Embryonic facial prominence (tissue), 1 donor: ENCODE measurements at regions not wholly inside any gene's neighbourhood (a gene's known extent, or its start where the extent isn't known, plus 50 kb on each side); places are given as distances from the start of the nearest gene placed in this dataset.

Experiments used
- DNase-seq: peaks from one replicate; pipeline ENCODE4 v3.0.0-alpha.2; 2016; ENCODE audit errors: extremely low spot score

GRCh38 chr12:90079529-90080210 lies 371.0 kb upstream of the ATP2B1 start:
- DNase-seq, result no peak

DNA sequence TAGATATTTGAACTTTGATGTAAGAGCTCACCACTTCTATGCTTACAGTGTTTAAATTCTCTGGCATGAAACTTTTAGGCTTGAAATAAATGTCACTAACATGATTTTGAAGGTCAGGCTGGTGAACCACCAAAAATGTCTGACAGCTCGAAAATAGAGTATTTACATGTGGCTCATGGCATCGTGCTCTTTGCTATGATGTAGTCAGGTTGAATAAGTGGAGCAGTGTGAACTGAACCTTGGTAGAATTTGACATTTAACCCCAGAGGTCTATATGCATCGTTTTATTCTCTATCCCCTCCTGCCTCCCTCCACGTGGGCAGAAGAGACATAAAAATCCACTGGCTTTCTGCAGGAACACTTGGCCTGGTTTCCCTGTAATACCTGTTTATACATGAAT lies 369.7 kb upstream of the ATP2B1 start:
- DNase-seq, result no peak

DNA sequence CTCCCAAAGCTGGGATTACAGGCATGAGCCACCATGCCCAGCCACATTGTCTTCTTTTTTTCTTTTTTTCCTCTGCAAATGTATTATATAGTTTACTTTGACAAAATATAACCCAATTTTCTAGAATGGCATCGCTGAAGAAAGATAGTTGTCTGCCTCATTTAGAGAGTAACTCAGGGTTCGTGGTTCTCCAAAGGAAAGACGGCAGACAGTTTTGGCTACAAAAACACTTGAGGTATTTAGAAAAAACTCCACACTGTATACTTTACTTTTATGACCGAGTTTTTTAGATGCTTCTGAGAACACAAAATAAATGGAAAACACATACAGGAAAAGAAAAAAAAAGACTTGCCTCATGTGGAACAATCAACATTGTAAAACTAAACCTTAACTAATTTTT lies 369.1 kb upstream of the ATP2B1 start:
- no peak for DNase-seq

DNA sequence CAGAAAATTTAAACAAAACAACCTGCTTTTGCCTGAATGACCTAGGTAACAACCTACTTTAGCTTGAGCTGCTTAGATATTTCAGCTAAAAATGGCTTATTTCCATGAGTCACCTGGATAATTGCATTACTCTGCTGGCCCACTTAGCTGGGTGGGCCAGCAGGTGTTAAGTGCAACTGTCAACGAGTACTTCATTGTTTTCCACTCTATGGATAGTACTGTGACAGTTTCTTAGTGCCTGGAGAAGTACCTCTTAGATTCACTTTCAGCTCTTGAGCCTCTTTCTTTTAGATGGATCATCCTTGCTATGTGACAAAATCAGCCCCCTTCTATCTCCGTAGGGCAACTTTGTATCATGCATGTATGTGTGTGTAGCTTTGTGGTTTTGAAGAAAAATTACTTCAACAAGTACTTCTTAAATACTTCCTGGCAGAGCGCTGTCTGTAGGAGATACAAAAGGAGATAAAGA lies 368.2 kb upstream of the ATP2B1 start:
- no peak for DNase-seq

GRCh38 chr12:90075685-90076084 lies 367.0 kb upstream of the ATP2B1 start:
- DNase-seq, result no peak

- no peak for DNase-seq
Measured at GRCh38 chr12:90074086-90074485, 365.4 kb upstream of the ATP2B1 start.

DNA sequence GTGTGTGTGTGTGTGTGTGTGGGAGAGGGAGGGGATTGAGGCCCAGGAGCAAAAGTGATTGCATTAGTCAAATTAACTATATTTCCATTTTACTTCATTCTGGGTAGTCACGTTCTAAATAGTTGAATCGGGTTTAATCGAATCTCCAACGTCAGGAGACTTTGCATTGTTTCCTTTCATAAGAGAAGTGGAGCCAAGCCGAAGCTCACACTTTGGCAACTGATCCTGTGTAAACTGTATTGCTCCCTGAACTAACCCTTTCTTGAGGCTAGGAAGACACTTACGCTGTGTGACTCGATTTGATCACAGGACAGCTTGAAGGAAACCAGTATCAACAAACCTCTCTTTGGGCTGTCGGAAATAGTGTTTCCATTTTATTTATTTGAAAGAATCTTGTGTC lies 363.4 kb upstream of the ATP2B1 start:
- DNase-seq, result no peak

DNA sequence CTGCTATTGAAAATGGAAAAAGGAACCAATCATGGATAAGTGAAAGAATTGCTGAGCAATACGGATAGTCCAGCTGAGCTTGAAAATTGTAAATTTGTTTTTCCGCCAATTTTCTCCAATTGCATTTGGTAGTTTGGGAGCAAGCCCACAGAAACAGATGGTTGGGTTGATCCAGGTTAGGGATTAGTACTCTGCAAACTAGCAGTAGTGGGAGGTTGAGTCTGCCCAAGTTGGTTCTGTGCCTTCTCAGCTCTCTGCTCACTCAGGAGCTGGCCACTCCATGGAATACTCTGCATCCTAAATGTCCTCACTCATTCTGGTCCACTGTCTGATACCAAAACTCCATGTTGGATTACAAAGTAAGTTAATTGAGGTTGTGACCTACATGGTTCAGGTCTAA lies 361.1 kb upstream of the ATP2B1 start:
- DNase-seq, result no peak

GRCh38 chr12:90067791-90068190 lies 359.2 kb upstream of the ATP2B1 start:
- no peak for DNase-seq

DNA sequence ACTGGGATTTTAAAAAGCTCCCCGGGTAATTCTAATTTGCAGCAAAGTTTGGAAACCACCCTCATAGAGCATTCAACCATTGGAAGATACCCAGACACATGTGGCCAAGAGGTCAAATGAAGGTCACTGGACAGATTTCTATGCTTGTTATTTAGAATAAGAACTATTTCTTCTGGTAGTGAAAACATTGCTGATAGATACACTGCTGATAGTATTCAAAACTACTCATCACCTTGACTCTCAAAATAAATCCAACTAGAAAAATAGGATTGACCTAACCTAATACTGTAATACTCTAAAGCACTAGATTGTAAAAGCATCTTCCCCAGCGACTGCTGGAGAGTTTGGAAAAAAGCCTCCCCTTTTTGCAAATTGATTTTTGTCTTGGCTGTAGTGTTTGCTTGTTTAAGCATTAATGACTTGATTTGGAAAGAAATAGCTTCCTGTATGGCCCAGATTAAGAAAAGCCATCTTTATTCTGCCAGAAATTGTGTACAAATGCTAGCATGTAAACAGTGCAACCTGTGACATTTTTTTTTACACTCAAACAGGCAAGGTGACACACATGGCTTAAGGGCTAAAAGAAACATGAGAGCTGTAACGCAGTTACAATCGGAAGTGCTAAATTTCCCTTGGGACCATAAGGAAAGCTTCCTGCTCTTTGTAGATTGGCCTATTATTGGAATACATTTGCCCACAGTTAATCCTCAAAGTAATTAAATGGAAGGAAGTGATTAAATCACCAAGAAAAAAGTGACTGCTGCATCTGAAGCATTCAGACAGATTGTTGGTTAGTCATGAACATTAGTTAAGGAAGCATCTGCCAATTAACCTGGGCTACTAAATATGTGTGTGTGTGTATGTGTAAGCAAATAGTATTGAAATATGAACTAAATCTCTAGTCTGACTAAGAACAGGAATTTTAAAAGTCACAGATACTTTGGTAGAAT lies 356.5 kb upstream of the ATP2B1 start:
- no peak for DNase-seq

- DNase-seq, result no peak
Measured at GRCh38 chr12:90062799-90063198, 354.2 kb upstream of the ATP2B1 start.

DNA sequence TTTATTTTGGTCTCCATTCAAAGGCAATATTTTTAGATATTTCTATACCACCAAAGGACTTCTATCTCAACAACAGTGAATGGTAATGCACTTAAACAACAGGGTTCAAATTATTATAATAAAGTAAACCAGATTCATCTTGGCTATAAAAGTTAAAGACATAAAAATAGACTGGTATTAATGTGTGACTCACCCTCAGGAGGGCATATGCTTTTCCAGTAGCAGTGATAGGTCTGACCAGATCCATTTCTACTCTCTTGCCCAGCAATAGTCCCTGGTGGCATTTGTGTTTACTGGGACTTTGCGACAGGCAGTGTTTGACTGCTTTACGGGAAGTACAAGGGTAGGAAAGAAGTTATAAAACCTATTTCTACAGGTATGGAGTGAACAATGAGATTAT lies 353.2 kb upstream of the ATP2B1 start:
- DNase-seq, result no peak

DNA sequence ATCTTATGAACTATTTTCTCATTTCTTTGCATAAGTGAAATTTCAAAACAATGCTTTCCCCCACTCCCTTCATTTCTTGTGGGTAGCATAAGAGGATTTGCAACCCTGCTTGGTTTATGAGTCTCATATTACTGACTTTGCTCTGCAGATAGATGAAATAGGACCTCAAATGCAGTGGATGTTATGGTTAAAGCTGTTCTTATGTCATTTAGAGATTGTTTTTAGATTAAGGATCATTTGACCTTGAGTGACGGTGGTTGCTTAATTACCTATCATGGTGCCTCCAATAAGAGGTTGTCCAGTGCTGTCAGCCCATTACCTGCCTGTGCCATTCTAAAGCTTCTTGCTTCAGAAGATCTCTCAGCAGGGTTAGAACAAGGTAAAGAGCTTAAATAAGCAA lies 351.4 kb upstream of the ATP2B1 start:
- DNase-seq, result no peak

- DNase-seq, result no peak
Measured at GRCh38 chr12:90058704-90059103, 350.1 kb upstream of the ATP2B1 start.

GRCh38 chr12:90055071-90055470 lies 346.4 kb upstream of the ATP2B1 start:
- no peak for DNase-seq

GRCh38 chr12:90048918-90049317 lies 340.3 kb upstream of the ATP2B1 start:
- DNase-seq, result no peak

- no peak for DNase-seq
Measured at GRCh38 chr12:90045559-90045958, 336.9 kb upstream of the ATP2B1 start.

- no peak for DNase-seq
Measured at GRCh38 chr12:90044069-90044468, 335.4 kb upstream of the ATP2B1 start.

GRCh38 chr12:90042920-90043641 lies 334.4 kb upstream of the ATP2B1 start:
- no peak for DNase-seq

GRCh38 chr12:90038289-90038688 lies 329.7 kb upstream of the ATP2B1 start:
- no peak for DNase-seq

- no peak for DNase-seq
Measured at GRCh38 chr12:90037740-90038139, 329.1 kb upstream of the ATP2B1 start.

DNA sequence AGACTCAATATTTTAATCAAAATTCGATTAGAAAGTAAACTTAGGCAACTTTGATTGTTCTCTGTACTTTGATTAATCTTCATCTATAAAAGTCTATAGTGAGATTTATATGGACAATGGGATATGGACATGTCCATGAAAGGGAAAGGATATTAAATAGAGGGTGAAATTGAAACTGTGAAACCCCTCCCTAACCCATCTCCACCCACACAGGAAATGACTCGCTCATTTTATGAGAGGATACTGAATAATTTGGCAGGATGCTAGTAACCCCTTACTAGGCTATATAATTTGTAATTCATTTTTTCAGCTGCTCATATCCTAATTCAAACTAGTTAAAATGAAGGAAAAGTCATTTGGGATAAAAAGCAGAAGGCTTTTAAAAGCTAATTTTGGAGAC lies 328.0 kb upstream of the ATP2B1 start:
- DNase-seq, result no peak
